Transverse colon (tissue), 4 donors: ENCODE measurements at regions not wholly inside any gene's neighbourhood (a gene's known extent, or its start where the extent isn't known, plus 50 kb on each side); places are given as distances from the start of the nearest gene placed in this dataset.
"Not testable (repeated sequence)": the region's sequence is repeated elsewhere in the genome, so short reads cannot be mapped to it uniquely, and the experiment has no call there.

Experiments used
- DNase-seq: peaks from one replicate; pipeline ENCODE4 v3.0.0-alpha.2; 2019
- H3K27ac ChIP-seq, 4 donors: fragments of 200-600 bp; sonication (generic); 2 replicates each; pipeline ENCODE4 v1.5.1; 2016 to 2018; ENCODE audit warnings: inconsistent platforms in 4 of 4
- H3K27me3 ChIP-seq: fragments of 200-600 bp; sonication (generic); 2 replicates; pipeline ENCODE4 v1.5.1; 2017; ENCODE audit warnings: inconsistent platforms
- H3K36me3 ChIP-seq, 4 donors: fragments of 200-600 bp; sonication (generic); 2 replicates each; pipeline ENCODE4 v1.5.1; 2017 to 2019; ENCODE audit warnings: inconsistent platforms in 4 of 4
- H3K4me1 ChIP-seq, 4 donors: fragments of 200-600 bp; sonication (generic); 2 replicates each; pipeline ENCODE4 v1.5.1; 2017 to 2020; ENCODE audit warnings: inconsistent platforms in 4 of 4
- H3K4me3 ChIP-seq, 4 donors: fragments of 200-600 bp; sonication (generic); 1 replicate in 1 of 4; 2 replicates in 3 of 4; pipeline versions ENCODE4 v1.5.1 to v1.6.1; 2017 to 2019; ENCODE audit warnings: inconsistent platforms in 4 of 4
- H3K9me3 ChIP-seq, 2 donors: fragments of 200-600 bp; sonication (generic); 2 replicates each; pipeline ENCODE4 v1.5.1; 2017 to 2019; ENCODE audit warnings: inconsistent platforms in 2 of 2
- CTCF ChIP-seq, 5 experiments: fragments of 200-600 bp in 3 of 5; fragments of 450-650 bp in 2 of 5; sonication (generic) in 3 of 5; IDR thresholded peaks; 1 replicate in 2 of 5; 2 replicates in 3 of 5; pipeline ENCODE4 v1.5.1; 2016 to 2017; ENCODE audit warnings: antibody characterized with exemption in 5 of 5, inconsistent platforms in 3 of 5, mild to moderate bottlenecking in 2 of 5, moderate library complexity in 1 of 5
- EP300 ChIP-seq: sonication (generic); formaldehyde crosslinking; IDR thresholded peaks from one replicate; pipeline ENCODE4 v1.6.1; 2017; ENCODE audit warnings: antibody characterized with exemption, low read depth
- POLR2A ChIP-seq: fragments of 450-650 bp; IDR thresholded peaks from one replicate; pipeline ENCODE4 v1.6.1; 2016; ENCODE audit warnings: antibody characterized with exemption, mild to moderate bottlenecking, moderate library complexity
- POLR2AphosphoS5 ChIP-seq, 3 donors: sonication (generic); formaldehyde crosslinking; IDR thresholded peaks; one replicate each; pipeline ENCODE4 v1.6.1; 2016; ENCODE audit warnings: antibody characterized with exemption in 3 of 3
- WGBS, 2 donors: methylation state at CpG; one replicate each; pipeline ENCODE4 v1.1.5; 2018; ENCODE audit warnings: low coverage in 1 of 2; 5-methylcytosine and 5-hydroxymethylcytosine counted together
- in situ Hi-C, 4 donors: fragments of 200-750 bp; cut with MboI; loops; one replicate each; pipeline versions ENCODE4 v1.15.0 to v1.15.1; 2017; ENCODE audit warnings: low sequenced_read_pairs in 3 of 4, low pct_ligation_motif_present in 1 of 4, low pct_unique_long_range_greater_than_20kb in 1 of 4
- intact Hi-C: fragments of 100-400 bp; cut with DNase I; formaldehyde crosslinking; loops from one replicate; pipeline ENCODE4 v1.15.1; 2023; ENCODE audit warnings: low total_unique reads

- TF ChIP-seq POLR2A (no peak), EP300 (no peak)
- Histone ChIP-seq H3K27ac (no peak overlapping the region), H3K36me3 (no peaks in the 10 kb centered on the region), H3K4me1 (no peaks in the 10 kb centered on the region), H3K4me3 (no peak overlapping the region), H3K9me3 (no peaks in the 10 kb centered on the region), H3K27me3 (no peaks in the 10 kb centered on the region)
- WGBS, 2 donors, result no CpG with 5 or more reads among the region's 1 CpG
- intact Hi-C loops, result no loop called here
- DNase-seq, result no peak
- in situ Hi-C loops, result no loop called here
Observed at GRCh38 chrY:21650496-21650895, 115.8 kb downstream of the RBMY1A1 start.

GRCh38 chrY:21659057-21659456 lies 124.4 kb downstream of the RBMY1A1 start:
- in situ Hi-C loops, H3K4me1 ChIP-seq, DNase-seq, H3K36me3 ChIP-seq, intact Hi-C loops, H3K4me3 ChIP-seq, H3K27ac ChIP-seq, H3K27me3 ChIP-seq, H3K9me3 ChIP-seq: not testable (repeated sequence)

- H3K4me3 ChIP-seq, in situ Hi-C loops, intact Hi-C loops, H3K4me1 ChIP-seq, DNase-seq, H3K27ac ChIP-seq, H3K27me3 ChIP-seq, H3K9me3 ChIP-seq, H3K36me3 ChIP-seq: not testable (repeated sequence)
- WGBS, 2 donors, result 70% methylated on average over 2 of the region's 2 CpGs; no CpG with 5 or more reads in 1 of the 2 donors
Observed at GRCh38 chrY:21679590-21679989, 144.9 kb downstream of the RBMY1A1 start.

- H3K9me3 ChIP-seq, H3K4me3 ChIP-seq, H3K4me1 ChIP-seq, intact Hi-C loops, H3K27me3 ChIP-seq, DNase-seq, H3K27ac ChIP-seq, in situ Hi-C loops, H3K36me3 ChIP-seq: not testable (repeated sequence)
- no CpG with 5 or more reads among the region's 3 CpGs for WGBS, 2 donors
Observed at GRCh38 chrY:21686369-21686768, 151.7 kb downstream of the RBMY1A1 start.

GRCh38 chrY:21701951-21702350 lies 167.3 kb downstream of the RBMY1A1 start:
- H3K4me3 ChIP-seq, intact Hi-C loops, H3K27ac ChIP-seq, H3K4me1 ChIP-seq, in situ Hi-C loops, H3K9me3 ChIP-seq, H3K27me3 ChIP-seq, H3K36me3 ChIP-seq, DNase-seq: not testable (repeated sequence)
- 60% methylated on average over 1 of the region's 1 CpG; no CpG with 5 or more reads in 1 of the 2 donors for WGBS, 2 donors

- H3K27me3 ChIP-seq, intact Hi-C loops, H3K4me3 ChIP-seq, in situ Hi-C loops, H3K9me3 ChIP-seq, H3K36me3 ChIP-seq, H3K4me1 ChIP-seq, DNase-seq: not testable (repeated sequence)
- WGBS, 2 donors, result 100% methylated on average over 2 of the region's 5 CpGs; no CpG with 5 or more reads in 1 of the 2 donors
- H3K27ac ChIP-seq, result peak overlapping the region in 1 of 4 donors; percentile 49
Observed at GRCh38 chrY:21702927-21703326, 168.2 kb downstream of the RBMY1A1 start.

GRCh38 chrY:21705309-21705708 lies 170.6 kb downstream of the RBMY1A1 start:
- Histone ChIP-seq H3K9me3 (no peaks in the 10 kb centered on the region), H3K27ac (no peak overlapping the region), H3K36me3 (no peaks in the 10 kb centered on the region), H3K27me3 (no peaks in the 10 kb centered on the region), H3K4me3 (no peak overlapping the region), H3K4me1 (no peaks in the 10 kb centered on the region)
- TF ChIP-seq POLR2AphosphoS5 (IDR thresholded peaks at IDR 0.05) (no peak), CTCF (IDR thresholded peaks at IDR 0.05) (no peak), EP300 (no peak), POLR2A (no peak)
- no peak for DNase-seq
- intact Hi-C loops (no loop called here), in situ Hi-C loops (no loop called here)

GRCh38 chrY:21706611-21707010 lies 171.9 kb downstream of the RBMY1A1 start:
- H3K9me3 ChIP-seq, H3K4me1 ChIP-seq, H3K27me3 ChIP-seq, H3K27ac ChIP-seq, intact Hi-C loops, H3K4me3 ChIP-seq, DNase-seq, in situ Hi-C loops, H3K36me3 ChIP-seq: not testable (repeated sequence)
- 57% methylated on average over 1 of the region's 3 CpGs; no CpG with 5 or more reads in 1 of the 2 donors for WGBS, 2 donors

- intact Hi-C loops, in situ Hi-C loops, H3K4me3 ChIP-seq, H3K4me1 ChIP-seq, H3K27me3 ChIP-seq, H3K9me3 ChIP-seq, H3K27ac ChIP-seq, DNase-seq, H3K36me3 ChIP-seq: not testable (repeated sequence)
- no CpG with 5 or more reads among the region's 2 CpGs for WGBS, 2 donors
Observed at GRCh38 chrY:21735489-21736060, 158.8 kb downstream of the RBMY1D start.

GRCh38 chrY:21744998-21745397 lies 149.3 kb downstream of the RBMY1D start:
- no CpG with 5 or more reads among the region's 5 CpGs for WGBS, 2 donors
- H3K4me3 ChIP-seq, H3K9me3 ChIP-seq, H3K27me3 ChIP-seq, H3K27ac ChIP-seq, H3K36me3 ChIP-seq, H3K4me1 ChIP-seq, intact Hi-C loops, in situ Hi-C loops, DNase-seq: not testable (repeated sequence)
